HepG2 (cell line): ENCODE measurements at regions not wholly inside any gene's neighbourhood (a gene's known extent, or its start where the extent isn't known, plus 50 kb on each side); places are given as distances from the start of the nearest gene placed in this dataset.

Experiments
- ATAC-seq: fragments of 200-7000 bp; cut with Tn5 transposase; 3 replicates; pipeline ENCODE4 v1.9.1; 2020; ENCODE audit warnings: mild to moderate bottlenecking, moderate library complexity
- BruUV-seq: library from RNA; stranded (reverse); fragments of 400-500 nt; replicated peaks from 2 replicates; lab custom pipeline; 2021; lab: Mats Ljungman, UMichigan
- CTCF ChIA-PET: fragments of 300-600 bp; formaldehyde crosslinking; extraction: SDS; loops from one replicate; lab custom pipeline; 2021; ENCODE audit warnings: low total read pairs, inconsistent platforms, low intra/inter-chr PET ratio; lab: Yijun Ruan, JAX
- POLR2A ChIA-PET: fragments of 350-600 bp; sonication (Branson Sonifier 250); formaldehyde crosslinking; loops from one replicate; lab custom pipeline; 2020; ENCODE audit warnings: antibody characterized with exemption, inconsistent platforms; lab: Yijun Ruan, JAX
- DNase-seq: peaks from one replicate; pipeline ENCODE4 v3.0.0-alpha.2; 2015; ENCODE audit warnings: low spot score
- FAIRE-seq: peaks from 3 replicates; lab custom pipeline; 2011; peaks lifted over from hg19 to GRCh38; lab: Jason Lieb, UNC
- H2AFZ ChIP-seq: one replicate; pipeline ENCODE4 v1.6.1; 2011; ENCODE audit warnings: low read length, inconsistent platforms
- H3K27ac ChIP-seq: fragments of 300-600 bp; 3 replicates; pipeline ENCODE4 v1.8.0; 2011; ENCODE audit warnings: mixed run types, mild to moderate bottlenecking, mixed read lengths, low read length, inconsistent platforms; ENCODE audit not compliant: insufficient read depth; ENCODE audit errors: extremely low read length
- H3K27me3 ChIP-seq, 2 experiments: fragments of 200-600 bp in 1 of 2; 2 replicates in 1 of 2; 3 replicates in 1 of 2; pipeline versions ENCODE4 v1.6.0 to v1.8.0; 2011; ENCODE audit warnings: low read length in 2 of 2, mild to moderate bottlenecking in 2 of 2, moderate library complexity in 2 of 2, inconsistent platforms in 1 of 2; ENCODE audit not compliant: insufficient read depth in 2 of 2, control insufficient read depth in 1 of 2
- H3K36me3 ChIP-seq, 2 experiments: fragments of 200-600 bp in 1 of 2; replicated peaks in 1 of 2; 2 replicates in 1 of 2; 3 replicates in 1 of 2; pipeline versions ENCODE4 v1.5.1 to v1.8.0; 2011; ENCODE audit warnings: low read length in 2 of 2, inconsistent platforms in 1 of 2; ENCODE audit not compliant: insufficient read depth in 2 of 2, control insufficient read depth in 1 of 2
- H3K4me1 ChIP-seq: 2 replicates; pipeline ENCODE4 v1.5.1; 2012; ENCODE audit warnings: low read length, inconsistent platforms; ENCODE audit not compliant: insufficient read depth
- H3K4me2 ChIP-seq: 2 replicates; pipeline ENCODE4 v1.6.0; 2011; ENCODE audit warnings: low read depth, low read length, inconsistent platforms
- H3K4me3 ChIP-seq, 3 experiments: fragments of 200-600 bp in 1 of 3; sonication (generic), shearing (Covaris generic) in 1 of 3; replicated peaks in 1 of 3; 2 replicates each; pipeline ENCODE4 v1.5.1; 2011 to 2016; ENCODE audit warnings: low read length in 3 of 3, inconsistent platforms in 2 of 3, low read depth in 2 of 3, mild to moderate bottlenecking in 2 of 3, control low read depth in 1 of 3, mixed read lengths in 1 of 3; ENCODE audit not compliant: insufficient read depth in 1 of 3
- H3K79me2 ChIP-seq: one replicate; pipeline ENCODE4 v1.6.1; 2011; ENCODE audit warnings: low read length, inconsistent platforms; ENCODE audit not compliant: insufficient read depth
- H3K9ac ChIP-seq: 2 replicates; pipeline ENCODE4 v1.6.0; 2011; ENCODE audit warnings: mild to moderate bottlenecking, low read depth, low read length, inconsistent platforms; ENCODE audit not compliant: insufficient read depth
- H3K9me3 ChIP-seq: 2 replicates; pipeline ENCODE4 v1.5.1; 2012; ENCODE audit warnings: mild to moderate bottlenecking, low read length
- H4K20me1 ChIP-seq: 2 replicates; pipeline ENCODE4 v1.6.0; 2011; ENCODE audit warnings: inconsistent platforms, mild to moderate bottlenecking, low read length, moderate library complexity; ENCODE audit not compliant: insufficient read depth
- ATF7-NPFF ChIP-seq: sonication (generic); formaldehyde crosslinking; IDR thresholded peaks from 2 replicates; pipeline ENCODE4 v1.8.1; 2023; ENCODE audit warnings: mild to moderate bottlenecking, low read depth, missing genetic modification reagents, moderate library complexity
- ATM ChIP-seq: fragments of 450-650 bp; IDR thresholded peaks from 2 replicates; pipeline ENCODE4 v1.7.1; 2017; ENCODE audit warnings: mild to moderate bottlenecking, borderline replicate concordance
- BRCA1 ChIP-seq: sonication (generic); formaldehyde crosslinking; IDR thresholded peaks from 2 replicates; pipeline ENCODE4 v1.4.0; 2020; ENCODE audit warnings: missing genetic modification reagents
- CCDC6 ChIP-seq: sonication (generic); formaldehyde crosslinking; IDR thresholded peaks from 2 replicates; pipeline ENCODE4 v1.8.1; 2022; ENCODE audit warnings: mild to moderate bottlenecking, missing genetic modification reagents, moderate library complexity
- MED8 ChIP-seq: sonication (generic); formaldehyde crosslinking; IDR thresholded peaks from 2 replicates; pipeline ENCODE4 v1.8.1; 2023; ENCODE audit warnings: mild to moderate bottlenecking, missing genetic modification reagents; ENCODE audit not compliant: insufficient replicate concordance
- MEIS2 ChIP-seq: sonication (generic); formaldehyde crosslinking; IDR thresholded peaks from 2 replicates; pipeline ENCODE4 v1.9.0; 2021; ENCODE audit warnings: mild to moderate bottlenecking, missing genetic modification reagents
- PHF8 ChIP-seq: sonication (generic); formaldehyde crosslinking; IDR thresholded peaks from 2 replicates; pipeline ENCODE4 v1.5.0; 2020; ENCODE audit warnings: missing genetic modification reagents
- THAP11 ChIP-seq: IDR thresholded peaks from 2 replicates; pipeline ENCODE4 v1.6.1; 2016; ENCODE audit warnings: missing biosample characterization, missing genetic modification reagents
- ZNF10 ChIP-seq: sonication (generic); formaldehyde crosslinking; IDR thresholded peaks from 2 replicates; pipeline ENCODE4 v1.4.0; 2020; ENCODE audit warnings: mild to moderate bottlenecking, low read depth, missing genetic modification reagents, borderline replicate concordance
- ZNF17 ChIP-seq: sonication (generic); formaldehyde crosslinking; IDR thresholded peaks from 2 replicates; pipeline ENCODE4 v1.5.0; 2020; ENCODE audit warnings: mild to moderate bottlenecking, missing genetic modification reagents
- WGBS: methylation state at CpG from one replicate; pipeline ENCODE4 v1.1.6; 2017; ENCODE audit warnings: low lambda C conversion rate; 5-methylcytosine and 5-hydroxymethylcytosine counted together
- in situ Hi-C: cut with HindIII; loops from 2 replicates; pipeline ENCODE4 v1.10.0; 2017; ENCODE audit warnings: low pct_unique_long_range_greater_than_20kb; ENCODE audit not compliant: extremely low pct_ligation_motif_present
- intact Hi-C: fragments of 100-400 bp; cut with micrococcal nuclease; formaldehyde crosslinking; loops from one replicate; pipeline ENCODE4 v1.10.0; 2022; ENCODE audit not compliant: unreplicated experiment
- TF ChIP-seq, protein P1 (sequence below): sonication (generic); formaldehyde crosslinking; IDR thresholded peaks from 2 replicates; pipeline ENCODE4 v1.4.0; 2020; ENCODE audit warnings: missing genetic modification reagents
- TF ChIP-seq, protein P2 (sequence below): sonication (generic); formaldehyde crosslinking; IDR thresholded peaks from 2 replicates; pipeline ENCODE4 v1.4.0; 2020; ENCODE audit warnings: missing genetic modification reagents
- TF ChIP-seq, protein P3 (sequence below): sonication (generic); formaldehyde crosslinking; IDR thresholded peaks from 2 replicates; pipeline ENCODE4 v1.4.0; 2020; ENCODE audit warnings: missing genetic modification reagents
- TF ChIP-seq, protein P4 (sequence below): sonication (generic); formaldehyde crosslinking; IDR thresholded peaks from 2 replicates; pipeline ENCODE4 v1.5.1; 2020; ENCODE audit warnings: missing genetic modification reagents, mild to moderate bottlenecking, borderline replicate concordance

DNA sequence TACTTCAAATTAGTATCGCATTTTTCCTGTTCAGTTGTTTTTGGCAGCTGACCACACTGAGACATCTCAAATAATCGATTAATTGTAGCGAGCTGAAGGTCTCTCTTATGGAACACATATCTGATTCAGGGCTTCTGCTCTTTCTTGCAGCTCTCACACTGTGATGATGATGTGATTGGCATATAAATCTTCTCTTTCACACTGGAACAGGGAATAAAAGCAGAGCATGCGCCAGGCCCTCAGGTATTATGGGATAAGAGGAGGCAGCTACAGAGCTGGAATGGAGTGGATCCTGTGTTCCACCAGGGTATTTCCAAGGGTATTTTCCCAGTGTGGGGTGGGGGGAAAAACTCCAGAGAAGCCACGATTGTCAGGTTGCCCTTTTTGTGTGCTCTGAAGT lies 265.4 kb upstream of the CASK start:
- Histone ChIP-seq H3K4me3 (no peak overlapping the region), H3K27ac (no peak overlapping the region), H3K9ac (no peak overlapping the region), H2AFZ (no peak overlapping the region), H3K79me2 (no peaks in the 10 kb centered on the region), H3K4me1 (no peaks in the 10 kb centered on the region), H4K20me1 (no peaks in the 10 kb centered on the region), H3K9me3 (no peaks in the 10 kb centered on the region), H3K27me3 (no peaks in the 10 kb centered on the region), H3K36me3 (no peaks in the 10 kb centered on the region), H3K4me2 (no peak overlapping the region)
- ATAC-seq (no peak), DNase-seq (no peak), FAIRE-seq (no peak)
- ChIA-PET CTCF (no interaction called here), POLR2A (no interaction called here)
- intact Hi-C loops (no loop called here), in situ Hi-C loops (no loop called here)
- BruUV-seq: no TSS peak
- 65% methylated on average over 5 of the region's 5 CpGs for WGBS
- no peak for TF ChIP-seq BRCA1 (CRISPR knock-in tag)
- no peak for TF ChIP-seq ATM
- TF ChIP-seq, protein P1, sequence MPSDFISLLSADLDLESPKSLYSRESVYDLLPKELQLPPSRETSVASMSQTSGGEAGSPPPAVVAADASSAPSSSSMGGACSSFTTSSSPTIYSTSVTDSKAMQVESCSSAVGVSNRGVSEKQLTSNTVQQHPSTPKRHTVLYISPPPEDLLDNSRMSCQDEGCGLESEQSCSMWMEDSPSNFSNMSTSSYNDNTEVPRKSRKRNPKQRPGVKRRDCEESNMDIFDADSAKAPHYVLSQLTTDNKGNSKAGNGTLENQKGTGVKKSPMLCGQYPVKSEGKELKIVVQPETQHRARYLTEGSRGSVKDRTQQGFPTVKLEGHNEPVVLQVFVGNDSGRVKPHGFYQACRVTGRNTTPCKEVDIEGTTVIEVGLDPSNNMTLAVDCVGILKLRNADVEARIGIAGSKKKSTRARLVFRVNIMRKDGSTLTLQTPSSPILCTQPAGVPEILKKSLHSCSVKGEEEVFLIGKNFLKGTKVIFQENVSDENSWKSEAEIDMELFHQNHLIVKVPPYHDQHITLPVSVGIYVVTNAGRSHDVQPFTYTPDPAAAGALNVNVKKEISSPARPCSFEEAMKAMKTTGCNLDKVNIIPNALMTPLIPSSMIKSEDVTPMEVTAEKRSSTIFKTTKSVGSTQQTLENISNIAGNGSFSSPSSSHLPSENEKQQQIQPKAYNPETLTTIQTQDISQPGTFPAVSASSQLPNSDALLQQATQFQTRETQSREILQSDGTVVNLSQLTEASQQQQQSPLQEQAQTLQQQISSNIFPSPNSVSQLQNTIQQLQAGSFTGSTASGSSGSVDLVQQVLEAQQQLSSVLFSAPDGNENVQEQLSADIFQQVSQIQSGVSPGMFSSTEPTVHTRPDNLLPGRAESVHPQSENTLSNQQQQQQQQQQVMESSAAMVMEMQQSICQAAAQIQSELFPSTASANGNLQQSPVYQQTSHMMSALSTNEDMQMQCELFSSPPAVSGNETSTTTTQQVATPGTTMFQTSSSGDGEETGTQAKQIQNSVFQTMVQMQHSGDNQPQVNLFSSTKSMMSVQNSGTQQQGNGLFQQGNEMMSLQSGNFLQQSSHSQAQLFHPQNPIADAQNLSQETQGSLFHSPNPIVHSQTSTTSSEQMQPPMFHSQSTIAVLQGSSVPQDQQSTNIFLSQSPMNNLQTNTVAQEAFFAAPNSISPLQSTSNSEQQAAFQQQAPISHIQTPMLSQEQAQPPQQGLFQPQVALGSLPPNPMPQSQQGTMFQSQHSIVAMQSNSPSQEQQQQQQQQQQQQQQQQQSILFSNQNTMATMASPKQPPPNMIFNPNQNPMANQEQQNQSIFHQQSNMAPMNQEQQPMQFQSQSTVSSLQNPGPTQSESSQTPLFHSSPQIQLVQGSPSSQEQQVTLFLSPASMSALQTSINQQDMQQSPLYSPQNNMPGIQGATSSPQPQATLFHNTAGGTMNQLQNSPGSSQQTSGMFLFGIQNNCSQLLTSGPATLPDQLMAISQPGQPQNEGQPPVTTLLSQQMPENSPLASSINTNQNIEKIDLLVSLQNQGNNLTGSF (CRISPR knock-in tag): no peak
- no peak for TF ChIP-seq PHF8 (CRISPR knock-in tag)
- no peak for TF ChIP-seq THAP11 (CRISPR knock-in tag)
- TF ChIP-seq, protein P2, sequence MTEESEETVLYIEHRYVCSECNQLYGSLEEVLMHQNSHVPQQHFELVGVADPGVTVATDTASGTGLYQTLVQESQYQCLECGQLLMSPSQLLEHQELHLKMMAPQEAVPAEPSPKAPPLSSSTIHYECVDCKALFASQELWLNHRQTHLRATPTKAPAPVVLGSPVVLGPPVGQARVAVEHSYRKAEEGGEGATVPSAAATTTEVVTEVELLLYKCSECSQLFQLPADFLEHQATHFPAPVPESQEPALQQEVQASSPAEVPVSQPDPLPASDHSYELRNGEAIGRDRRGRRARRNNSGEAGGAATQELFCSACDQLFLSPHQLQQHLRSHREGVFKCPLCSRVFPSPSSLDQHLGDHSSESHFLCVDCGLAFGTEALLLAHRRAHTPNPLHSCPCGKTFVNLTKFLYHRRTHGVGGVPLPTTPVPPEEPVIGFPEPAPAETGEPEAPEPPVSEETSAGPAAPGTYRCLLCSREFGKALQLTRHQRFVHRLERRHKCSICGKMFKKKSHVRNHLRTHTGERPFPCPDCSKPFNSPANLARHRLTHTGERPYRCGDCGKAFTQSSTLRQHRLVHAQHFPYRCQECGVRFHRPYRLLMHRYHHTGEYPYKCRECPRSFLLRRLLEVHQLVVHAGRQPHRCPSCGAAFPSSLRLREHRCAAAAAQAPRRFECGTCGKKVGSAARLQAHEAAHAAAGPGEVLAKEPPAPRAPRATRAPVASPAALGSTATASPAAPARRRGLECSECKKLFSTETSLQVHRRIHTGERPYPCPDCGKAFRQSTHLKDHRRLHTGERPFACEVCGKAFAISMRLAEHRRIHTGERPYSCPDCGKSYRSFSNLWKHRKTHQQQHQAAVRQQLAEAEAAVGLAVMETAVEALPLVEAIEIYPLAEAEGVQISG (CRISPR knock-in tag): no peak
- no peak for TF ChIP-seq MEIS2 (CRISPR knock-in tag)
- no peak for TF ChIP-seq MED8 (CRISPR knock-in tag)
- no peak for TF ChIP-seq ZNF10 (CRISPR knock-in tag)
- no peak for TF ChIP-seq CCDC6 (CRISPR knock-in tag)
- no peak for TF ChIP-seq ZNF17 (CRISPR knock-in tag)
- TF ChIP-seq, protein P3, sequence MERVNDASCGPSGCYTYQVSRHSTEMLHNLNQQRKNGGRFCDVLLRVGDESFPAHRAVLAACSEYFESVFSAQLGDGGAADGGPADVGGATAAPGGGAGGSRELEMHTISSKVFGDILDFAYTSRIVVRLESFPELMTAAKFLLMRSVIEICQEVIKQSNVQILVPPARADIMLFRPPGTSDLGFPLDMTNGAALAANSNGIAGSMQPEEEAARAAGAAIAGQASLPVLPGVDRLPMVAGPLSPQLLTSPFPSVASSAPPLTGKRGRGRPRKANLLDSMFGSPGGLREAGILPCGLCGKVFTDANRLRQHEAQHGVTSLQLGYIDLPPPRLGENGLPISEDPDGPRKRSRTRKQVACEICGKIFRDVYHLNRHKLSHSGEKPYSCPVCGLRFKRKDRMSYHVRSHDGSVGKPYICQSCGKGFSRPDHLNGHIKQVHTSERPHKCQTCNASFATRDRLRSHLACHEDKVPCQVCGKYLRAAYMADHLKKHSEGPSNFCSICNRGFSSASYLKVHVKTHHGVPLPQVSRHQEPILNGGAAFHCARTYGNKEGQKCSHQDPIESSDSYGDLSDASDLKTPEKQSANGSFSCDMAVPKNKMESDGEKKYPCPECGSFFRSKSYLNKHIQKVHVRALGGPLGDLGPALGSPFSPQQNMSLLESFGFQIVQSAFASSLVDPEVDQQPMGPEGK (CRISPR knock-in tag): no peak
- TF ChIP-seq, protein P4, sequence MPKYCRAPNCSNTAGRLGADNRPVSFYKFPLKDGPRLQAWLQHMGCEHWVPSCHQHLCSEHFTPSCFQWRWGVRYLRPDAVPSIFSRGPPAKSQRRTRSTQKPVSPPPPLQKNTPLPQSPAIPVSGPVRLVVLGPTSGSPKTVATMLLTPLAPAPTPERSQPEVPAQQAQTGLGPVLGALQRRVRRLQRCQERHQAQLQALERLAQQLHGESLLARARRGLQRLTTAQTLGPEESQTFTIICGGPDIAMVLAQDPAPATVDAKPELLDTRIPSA (CRISPR knock-in tag): no peak
- TF ChIP-seq ATF7-NPFF (CRISPR knock-in tag): no peak
